Breast epithelium (tissue), 4 donors: ENCODE measurements at regions not wholly inside any gene's neighbourhood (a gene's known extent, or its start where the extent isn't known, plus 50 kb on each side); places are given as distances from the start of the nearest gene placed in this dataset.

ENCODE experiments used
- DNase-seq, 2 donors: peaks; one replicate each; pipeline ENCODE4 v3.0.0-alpha.2; 2019; ENCODE audit warnings: low spot score in 2 of 2
- H3K27ac ChIP-seq, 2 donors: fragments of 200-600 bp; sonication (generic) in 1 of 2; one replicate each; pipeline ENCODE4 v1.5.1; 2016 to 2019; ENCODE audit warnings: mild to moderate bottlenecking in 1 of 2
- H3K27me3 ChIP-seq, 2 donors: fragments of 200-600 bp; sonication (generic) in 1 of 2; one replicate each; pipeline versions ENCODE4 v1.5.1 to v1.6.0; 2017 to 2019; ENCODE audit warnings: control low read depth in 1 of 2, mild to moderate bottlenecking in 1 of 2
- H3K36me3 ChIP-seq: fragments of 200-600 bp; one replicate; pipeline ENCODE4 v1.5.1; 2019
- H3K4me1 ChIP-seq, 2 donors: fragments of 200-600 bp; sonication (generic); one replicate each; pipeline ENCODE4 v1.5.1; 2016 to 2019; ENCODE audit warnings: control low read depth in 1 of 2
- H3K4me3 ChIP-seq, 3 donors: fragments of 200-600 bp; sonication (generic); 1 replicate in 2 of 3; 2 replicates in 1 of 3; pipeline ENCODE4 v1.5.1; 2016 to 2019; ENCODE audit warnings: mild to moderate bottlenecking in 3 of 3, moderate library complexity in 2 of 3
- H3K9me3 ChIP-seq, 2 donors: fragments of 200-600 bp; sonication (generic) in 1 of 2; one replicate each; pipeline ENCODE4 v1.5.1; 2016 to 2019; ENCODE audit warnings: control low read depth in 1 of 2
- POLR2A ChIP-seq: fragments of 450-650 bp; IDR thresholded peaks from one replicate; pipeline ENCODE4 v1.6.1; 2016; ENCODE audit warnings: antibody characterized with exemption, mild to moderate bottlenecking, moderate library complexity
- POLR2AphosphoS5 ChIP-seq, 3 donors: sonication (generic); formaldehyde crosslinking; IDR thresholded peaks; one replicate each; pipeline ENCODE4 v1.6.1; 2017; ENCODE audit warnings: antibody characterized with exemption in 3 of 3
- intact Hi-C: fragments of 100-400 bp; cut with DNase I; formaldehyde crosslinking; loops from one replicate; pipeline ENCODE4 v1.15.1; 2023; ENCODE audit warnings: low total_unique reads
- TF ChIP-seq, protein P1 (sequence below), 3 donors: fragments of 450-650 bp; IDR thresholded peaks; one replicate each; pipeline ENCODE4 v1.5.1; 2016 to 2017; ENCODE audit warnings: antibody characterized with exemption in 3 of 3, mild to moderate bottlenecking in 3 of 3, moderate library complexity in 3 of 3

DNA sequence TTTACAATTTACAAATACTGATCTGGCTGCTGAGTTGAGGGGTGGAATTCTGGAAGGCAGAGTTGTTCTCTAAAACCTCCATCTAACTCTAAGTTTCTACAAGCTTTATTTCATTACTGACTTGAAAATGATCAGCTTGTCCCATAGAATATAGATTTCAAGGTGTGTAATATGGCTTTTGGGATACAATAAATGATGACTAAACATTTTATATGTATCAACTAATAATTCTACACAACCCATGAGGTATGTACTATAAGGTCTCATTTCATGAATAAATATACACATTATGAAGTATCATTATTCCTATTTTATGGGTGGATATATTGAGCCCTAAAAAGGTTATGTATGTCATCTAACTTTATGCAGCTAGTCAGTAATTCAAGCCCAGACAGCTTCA is 1214.3 kb upstream of the SORCS1 start:
- DNase-seq: no peak
- intact Hi-C loops: no loop called here
- Histone ChIP-seq H3K36me3 (no peaks in the 10 kb centered on the region), H3K9me3 (no peaks in the 10 kb centered on the region), H3K27ac (no peak overlapping the region), H3K27me3 (no peaks in the 10 kb centered on the region), H3K4me1 (no peaks in the 10 kb centered on the region), H3K4me3 (no peak overlapping the region)
- TF ChIP-seq POLR2A (no peak), POLR2AphosphoS5 (IDR thresholded peaks at IDR 0.05) (no peak)
- TF ChIP-seq, protein P1, sequence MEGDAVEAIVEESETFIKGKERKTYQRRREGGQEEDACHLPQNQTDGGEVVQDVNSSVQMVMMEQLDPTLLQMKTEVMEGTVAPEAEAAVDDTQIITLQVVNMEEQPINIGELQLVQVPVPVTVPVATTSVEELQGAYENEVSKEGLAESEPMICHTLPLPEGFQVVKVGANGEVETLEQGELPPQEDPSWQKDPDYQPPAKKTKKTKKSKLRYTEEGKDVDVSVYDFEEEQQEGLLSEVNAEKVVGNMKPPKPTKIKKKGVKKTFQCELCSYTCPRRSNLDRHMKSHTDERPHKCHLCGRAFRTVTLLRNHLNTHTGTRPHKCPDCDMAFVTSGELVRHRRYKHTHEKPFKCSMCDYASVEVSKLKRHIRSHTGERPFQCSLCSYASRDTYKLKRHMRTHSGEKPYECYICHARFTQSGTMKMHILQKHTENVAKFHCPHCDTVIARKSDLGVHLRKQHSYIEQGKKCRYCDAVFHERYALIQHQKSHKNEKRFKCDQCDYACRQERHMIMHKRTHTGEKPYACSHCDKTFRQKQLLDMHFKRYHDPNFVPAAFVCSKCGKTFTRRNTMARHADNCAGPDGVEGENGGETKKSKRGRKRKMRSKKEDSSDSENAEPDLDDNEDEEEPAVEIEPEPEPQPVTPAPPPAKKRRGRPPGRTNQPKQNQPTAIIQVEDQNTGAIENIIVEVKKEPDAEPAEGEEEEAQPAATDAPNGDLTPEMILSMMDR (IDR thresholded peaks at IDR 0.05): no peak

DNA sequence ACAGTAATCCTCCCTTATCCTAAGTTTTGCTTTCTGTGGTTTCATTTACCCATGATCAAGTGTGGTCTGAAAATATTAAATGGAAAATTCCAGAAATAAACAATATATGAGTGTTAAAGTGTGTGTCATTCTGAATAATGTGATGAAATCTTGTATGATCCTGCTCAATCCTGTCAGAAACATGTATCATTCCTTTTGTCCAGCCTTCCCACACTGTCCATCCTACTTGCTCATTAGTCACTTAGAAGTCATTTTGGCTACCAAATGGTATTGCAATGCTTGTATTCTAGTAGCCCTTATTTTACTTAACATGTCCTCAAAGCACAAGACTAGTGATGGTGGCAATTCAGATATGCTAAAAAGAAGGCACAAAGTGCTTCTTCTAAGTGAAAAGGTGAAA is 1211.2 kb upstream of the SORCS1 start:
- TF ChIP-seq, protein P1 (IDR thresholded peaks at IDR 0.05): no peak
- TF ChIP-seq POLR2AphosphoS5 (IDR thresholded peaks at IDR 0.05) (no peak), POLR2A (no peak)
- intact Hi-C loops: no loop called here
- Histone ChIP-seq H3K27me3 (no peaks in the 10 kb centered on the region), H3K36me3 (no peaks in the 10 kb centered on the region), H3K27ac (no peak overlapping the region), H3K4me3 (no peak overlapping the region), H3K4me1 (no peaks in the 10 kb centered on the region), H3K9me3 (no peaks in the 10 kb centered on the region)
- no peak for DNase-seq

DNA sequence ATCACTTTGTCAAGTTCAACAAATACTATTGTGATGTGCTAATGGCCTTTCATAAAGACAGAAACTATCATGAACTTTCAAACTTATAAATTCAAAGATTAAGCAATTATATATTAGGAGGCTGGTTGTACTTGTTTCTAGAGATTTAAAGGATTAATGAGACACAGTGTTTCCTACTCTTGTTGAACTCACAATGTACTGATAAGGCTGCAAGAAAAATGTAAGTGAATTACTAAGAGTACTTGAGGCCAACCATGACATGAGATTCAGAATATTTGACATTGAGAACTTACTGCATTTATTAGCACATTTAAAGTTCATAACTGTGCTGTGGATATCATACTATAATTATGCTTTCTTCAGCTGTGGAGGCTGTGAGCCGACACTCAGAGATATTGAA is 1210.5 kb upstream of the SORCS1 start:
- Histone ChIP-seq H3K4me3 (no peak overlapping the region), H3K9me3 (no peaks in the 10 kb centered on the region), H3K4me1 (no peaks in the 10 kb centered on the region), H3K27ac (no peak overlapping the region), H3K27me3 (no peaks in the 10 kb centered on the region), H3K36me3 (no peaks in the 10 kb centered on the region)
- no peak for TF ChIP-seq POLR2A
- TF ChIP-seq POLR2AphosphoS5 (IDR thresholded peaks at IDR 0.05): no peak
- TF ChIP-seq, protein P1 (IDR thresholded peaks at IDR 0.05): no peak
- no peak for DNase-seq
- intact Hi-C loops: no loop called here

DNA sequence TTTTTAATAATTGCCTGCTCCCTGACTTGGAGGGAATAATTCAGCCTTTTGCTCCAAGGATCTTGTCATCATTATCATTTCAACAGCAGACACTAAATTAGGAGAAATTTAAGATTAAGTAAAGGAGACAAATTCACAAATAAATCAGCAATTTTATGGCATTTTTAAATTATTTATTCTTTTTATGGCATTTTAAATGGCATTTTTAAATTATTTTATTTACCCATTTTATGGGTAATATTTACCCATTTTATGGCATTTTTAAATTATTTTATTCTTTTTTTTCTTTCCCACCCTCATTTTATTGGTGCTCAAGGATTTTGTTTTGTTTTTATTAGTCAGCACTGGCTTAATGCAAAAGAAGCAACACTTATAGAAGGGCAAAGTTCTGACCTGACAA is 1201.0 kb upstream of the SORCS1 start:
- no peaks in the 10 kb centered on the region for H3K4me1 ChIP-seq
- H3K4me3 ChIP-seq: no peak overlapping the region
- DNase-seq: no peak
- TF ChIP-seq, protein P1 (IDR thresholded peaks at IDR 0.05): no peak
- TF ChIP-seq POLR2A: no peak
- no peak for TF ChIP-seq POLR2AphosphoS5 (IDR thresholded peaks at IDR 0.05)
- no peaks in the 10 kb centered on the region for H3K27me3 ChIP-seq
- no peak overlapping the region for H3K27ac ChIP-seq
- H3K36me3 ChIP-seq: no peaks in the 10 kb centered on the region
- intact Hi-C loops: no loop called here
- H3K9me3 ChIP-seq: no peaks in the 10 kb centered on the region

DNA sequence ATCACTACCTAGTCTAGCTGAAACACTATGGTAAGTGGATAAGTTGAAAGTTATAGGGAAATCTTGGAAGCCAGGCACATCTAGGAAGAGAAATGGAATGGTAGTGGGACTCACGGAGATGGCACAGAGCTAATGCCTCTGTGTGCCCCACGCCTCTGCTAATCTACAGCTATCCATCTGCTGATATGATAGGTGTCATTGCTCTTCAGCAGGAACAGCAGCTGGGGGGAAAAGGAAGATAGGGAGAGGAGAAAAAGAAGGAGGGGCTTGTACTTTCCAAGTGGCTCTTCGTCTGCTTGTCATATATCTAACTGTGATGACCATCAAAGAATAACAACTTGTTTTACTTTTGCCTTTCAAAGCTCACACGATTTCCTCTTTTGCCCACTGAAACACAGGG is 1199.1 kb upstream of the SORCS1 start:
- H3K27ac ChIP-seq: no peak overlapping the region
- H3K36me3 ChIP-seq: no peaks in the 10 kb centered on the region
- no peaks in the 10 kb centered on the region for H3K9me3 ChIP-seq
- H3K4me3 ChIP-seq: no peak overlapping the region
- intact Hi-C loops: no loop called here
- DNase-seq: no peak
- no peaks in the 10 kb centered on the region for H3K27me3 ChIP-seq
- TF ChIP-seq POLR2AphosphoS5 (IDR thresholded peaks at IDR 0.05) (no peak), POLR2A (no peak)
- TF ChIP-seq, protein P1 (IDR thresholded peaks at IDR 0.05): no peak
- H3K4me1 ChIP-seq: no peaks in the 10 kb centered on the region
